ENCODE measurements at regions not wholly inside any gene's neighbourhood (a gene's known extent, or its start where the extent isn't known, plus 50 kb on each side); places are given as distances from the start of the nearest gene placed in this dataset.

DNA sequence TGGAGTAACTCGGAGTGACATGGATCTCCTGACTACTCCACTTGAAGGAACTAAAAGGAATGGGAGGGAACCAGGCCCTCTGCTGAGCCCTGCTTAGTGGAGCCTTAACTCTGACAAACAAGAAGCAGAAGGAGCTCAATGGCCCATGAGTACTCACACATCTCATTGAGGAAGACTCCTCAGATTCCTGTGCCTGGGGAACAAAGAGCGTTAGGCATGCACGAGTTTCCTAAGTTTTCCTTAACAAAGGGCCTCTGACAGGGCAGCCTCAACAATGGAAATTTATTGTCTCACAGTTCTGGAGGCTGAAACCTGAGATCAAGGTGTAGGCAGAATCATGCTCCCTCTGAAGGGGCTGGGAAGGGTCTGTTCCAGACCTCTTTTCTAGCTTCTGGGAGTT lies 185.7 kb upstream of the NTF3 start:
- TF ChIP-seq, protein P1, sequence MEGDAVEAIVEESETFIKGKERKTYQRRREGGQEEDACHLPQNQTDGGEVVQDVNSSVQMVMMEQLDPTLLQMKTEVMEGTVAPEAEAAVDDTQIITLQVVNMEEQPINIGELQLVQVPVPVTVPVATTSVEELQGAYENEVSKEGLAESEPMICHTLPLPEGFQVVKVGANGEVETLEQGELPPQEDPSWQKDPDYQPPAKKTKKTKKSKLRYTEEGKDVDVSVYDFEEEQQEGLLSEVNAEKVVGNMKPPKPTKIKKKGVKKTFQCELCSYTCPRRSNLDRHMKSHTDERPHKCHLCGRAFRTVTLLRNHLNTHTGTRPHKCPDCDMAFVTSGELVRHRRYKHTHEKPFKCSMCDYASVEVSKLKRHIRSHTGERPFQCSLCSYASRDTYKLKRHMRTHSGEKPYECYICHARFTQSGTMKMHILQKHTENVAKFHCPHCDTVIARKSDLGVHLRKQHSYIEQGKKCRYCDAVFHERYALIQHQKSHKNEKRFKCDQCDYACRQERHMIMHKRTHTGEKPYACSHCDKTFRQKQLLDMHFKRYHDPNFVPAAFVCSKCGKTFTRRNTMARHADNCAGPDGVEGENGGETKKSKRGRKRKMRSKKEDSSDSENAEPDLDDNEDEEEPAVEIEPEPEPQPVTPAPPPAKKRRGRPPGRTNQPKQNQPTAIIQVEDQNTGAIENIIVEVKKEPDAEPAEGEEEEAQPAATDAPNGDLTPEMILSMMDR (IDR thresholded peaks at IDR 0.05) = no peak
- TF ChIP-seq POLR2A (IDR thresholded peaks at IDR 0.05) = no peak

Data from lower leg skin (tissue), 3 donors.